D721Med (cell line): ENCODE measurements at regions not wholly inside any gene's neighbourhood (a gene's known extent, or its start where the extent isn't known, plus 50 kb on each side); places are given as distances from the start of the nearest gene placed in this dataset.

Source experiments
- DNase-seq: peaks from one replicate; pipeline ENCODE4 v3.0.0; 2011; ENCODE audit warnings: low spot score; ENCODE audit not compliant: insufficient read length
- FAIRE-seq: peaks from 2 replicates; lab custom pipeline; 2011; peaks lifted over from hg19 to GRCh38; lab: Jason Lieb, UNC
- CTCF ChIP-seq: IDR thresholded peaks from 2 replicates; pipeline ENCODE4 v1.5.1; 2012; ENCODE audit warnings: mild to moderate bottlenecking, control low read depth; ENCODE audit not compliant: insufficient read depth; ENCODE audit errors: missing control alignments

GRCh38 chr1:221101807-221102605 lies 222.8 kb downstream of the HLX start:
- peak; percentile 21 for FAIRE-seq
- TF ChIP-seq CTCF, result no peak
- DNase-seq, result no peak

- DNase-seq (no peak), FAIRE-seq (no peak)
- no peak for TF ChIP-seq CTCF
Observed at GRCh38 chr1:221104596-221104995, 225.4 kb downstream of the HLX start.

- TF ChIP-seq CTCF, result no peak
- FAIRE-seq (no peak), DNase-seq (no peak)
Observed at GRCh38 chr1:221105578-221105977, 226.3 kb downstream of the HLX start.

- FAIRE-seq, result no peak
- TF ChIP-seq CTCF, result no peak
- no peak for DNase-seq
Observed at GRCh38 chr1:221106616-221107015, 227.4 kb downstream of the HLX start.

GRCh38 chr1:221109930-221110329 lies 230.7 kb downstream of the HLX start:
- peak; percentile 84 for FAIRE-seq
- DNase-seq, result no peak
- TF ChIP-seq CTCF, result no peak

- no peak for DNase-seq
- FAIRE-seq, result no peak
Observed at GRCh38 chr1:221117133-221117532, 237.9 kb downstream of the HLX start.

More at GRCh38 chr1:221117133-221117532, 237.9 kb downstream of the HLX start:
- no peak for TF ChIP-seq CTCF
